OCI-LY1 (cell line): ENCODE measurements at regions not wholly inside any gene's neighbourhood (a gene's known extent, or its start where the extent isn't known, plus 50 kb on each side); places are given as distances from the start of the nearest gene placed in this dataset.

Source experiments
- H2AFZ ChIP-seq: fragments of 200-600 bp; sonication (generic), shearing (Covaris generic); 2 replicates; pipeline ENCODE4 v1.6.0; 2014; ENCODE audit warnings: antibody characterized with exemption, mild to moderate bottlenecking, low read length
- H3F3A ChIP-seq: fragments of 200-600 bp; sonication (generic), shearing (Covaris generic); 2 replicates; pipeline ENCODE4 v1.6.0; 2014; ENCODE audit warnings: mild to moderate bottlenecking, antibody characterized with exemption, low read length, moderate library complexity; ENCODE audit not compliant: insufficient read depth
- H3K27ac ChIP-seq: fragments of 200-600 bp; sonication (generic); 2 replicates; pipeline ENCODE4 v1.5.1; 2014; ENCODE audit warnings: low read length, mixed run types, mild to moderate bottlenecking, low read depth; ENCODE audit not compliant: poor library complexity, severe bottlenecking
- H3K27me3 ChIP-seq: fragments of 200-600 bp; sonication (generic); 2 replicates; pipeline ENCODE4 v1.6.0; 2014; ENCODE audit warnings: antibody characterized with exemption, mild to moderate bottlenecking, low read length, moderate library complexity; ENCODE audit not compliant: insufficient read depth
- H3K36me3 ChIP-seq: fragments of 200-600 bp; sonication (generic); 2 replicates; pipeline ENCODE4 v1.6.1; 2014; ENCODE audit warnings: mild to moderate bottlenecking, antibody characterized with exemption, low read length, moderate library complexity, mixed read lengths; ENCODE audit not compliant: insufficient read depth
- H3K4me1 ChIP-seq: fragments of 200-600 bp; sonication (generic); 2 replicates; pipeline ENCODE4 v1.5.1; 2014; ENCODE audit warnings: mild to moderate bottlenecking, low read length, moderate library complexity; ENCODE audit not compliant: insufficient read depth, severe bottlenecking
- H3K4me2 ChIP-seq: fragments of 200-600 bp; sonication (generic), shearing (Covaris generic); 2 replicates; pipeline ENCODE4 v1.6.1; 2014; ENCODE audit warnings: low read length
- H3K4me3 ChIP-seq: fragments of 200-600 bp; sonication (generic); 2 replicates; pipeline ENCODE4 v1.5.1; 2014; ENCODE audit warnings: low read length, low read depth, mild to moderate bottlenecking, mixed read lengths; ENCODE audit not compliant: poor library complexity, severe bottlenecking
- H3K79me2 ChIP-seq: fragments of 200-600 bp; shearing (Covaris generic); 2 replicates; pipeline ENCODE4 v1.6.1; 2016; ENCODE audit warnings: mixed run types, low read length, mixed read lengths; ENCODE audit not compliant: insufficient read depth
- H3K9ac ChIP-seq: fragments of 200-600 bp; sonication (generic), shearing (Covaris generic); 2 replicates; pipeline ENCODE4 v1.6.1; 2014; ENCODE audit warnings: mild to moderate bottlenecking, low read length, mixed read lengths
- H3K9me2 ChIP-seq: fragments of 200-600 bp; sonication (generic), shearing (Covaris generic); 2 replicates; pipeline ENCODE4 v1.6.1; 2014; ENCODE audit warnings: low read depth, mild to moderate bottlenecking, low read length, mixed read lengths
- H3K9me3 ChIP-seq: fragments of 200-600 bp; shearing (Covaris generic); 2 replicates; pipeline ENCODE4 v1.6.1; 2014; ENCODE audit warnings: low read length, mixed read lengths
- H4K20me1 ChIP-seq: fragments of 200-600 bp; sonication (generic), shearing (Covaris generic); 2 replicates; pipeline ENCODE4 v1.6.0; 2016; ENCODE audit warnings: mild to moderate bottlenecking, low read length; ENCODE audit not compliant: insufficient read depth
- EZH2 ChIP-seq: fragments of 200-600 bp; sonication (generic), shearing (Covaris generic); IDR thresholded peaks from 2 replicates; pipeline ENCODE4 v1.8.0; 2017; ENCODE audit warnings: borderline replicate concordance, mixed run types, mild to moderate bottlenecking, antibody characterized with exemption, low read length, moderate library complexity, mixed read lengths
- TF ChIP-seq, protein P1 (sequence below): fragments of 200-600 bp; sonication (generic), shearing (Covaris generic); IDR thresholded peaks from 2 replicates; pipeline ENCODE4 v1.5.1; 2017; ENCODE audit warnings: mild to moderate bottlenecking, antibody characterized with exemption, low read length, moderate library complexity, mixed read lengths

- no peaks in the 10 kb centered on the region for H4K20me1 ChIP-seq
- H3K9me3 ChIP-seq: no peaks in the 10 kb centered on the region
- H3K27me3 ChIP-seq: no peaks in the 10 kb centered on the region
- no peaks in the 10 kb centered on the region for H3K4me1 ChIP-seq
- no peak overlapping the region for H3K9ac ChIP-seq
- no peaks in the 10 kb centered on the region for H3K36me3 ChIP-seq
- H3K27ac ChIP-seq: no peak overlapping the region
- no peak overlapping the region for H3K4me3 ChIP-seq
- H2AFZ ChIP-seq: no peak overlapping the region
- no peaks in the 10 kb centered on the region for H3K79me2 ChIP-seq
- H3K4me2 ChIP-seq: no peak overlapping the region
- H3K9me2 ChIP-seq: no peaks in the 10 kb centered on the region
- no peaks in the 10 kb centered on the region for H3F3A ChIP-seq
- TF ChIP-seq, protein P1, sequence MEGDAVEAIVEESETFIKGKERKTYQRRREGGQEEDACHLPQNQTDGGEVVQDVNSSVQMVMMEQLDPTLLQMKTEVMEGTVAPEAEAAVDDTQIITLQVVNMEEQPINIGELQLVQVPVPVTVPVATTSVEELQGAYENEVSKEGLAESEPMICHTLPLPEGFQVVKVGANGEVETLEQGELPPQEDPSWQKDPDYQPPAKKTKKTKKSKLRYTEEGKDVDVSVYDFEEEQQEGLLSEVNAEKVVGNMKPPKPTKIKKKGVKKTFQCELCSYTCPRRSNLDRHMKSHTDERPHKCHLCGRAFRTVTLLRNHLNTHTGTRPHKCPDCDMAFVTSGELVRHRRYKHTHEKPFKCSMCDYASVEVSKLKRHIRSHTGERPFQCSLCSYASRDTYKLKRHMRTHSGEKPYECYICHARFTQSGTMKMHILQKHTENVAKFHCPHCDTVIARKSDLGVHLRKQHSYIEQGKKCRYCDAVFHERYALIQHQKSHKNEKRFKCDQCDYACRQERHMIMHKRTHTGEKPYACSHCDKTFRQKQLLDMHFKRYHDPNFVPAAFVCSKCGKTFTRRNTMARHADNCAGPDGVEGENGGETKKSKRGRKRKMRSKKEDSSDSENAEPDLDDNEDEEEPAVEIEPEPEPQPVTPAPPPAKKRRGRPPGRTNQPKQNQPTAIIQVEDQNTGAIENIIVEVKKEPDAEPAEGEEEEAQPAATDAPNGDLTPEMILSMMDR: no peak
- TF ChIP-seq EZH2: no peak
Observed at GRCh38 chr18:64322189-64322588, 173.3 kb upstream of the LINC00305 start.

- H2AFZ ChIP-seq: no peak overlapping the region
- H3K36me3 ChIP-seq: no peaks in the 10 kb centered on the region
- H3K79me2 ChIP-seq: no peaks in the 10 kb centered on the region
- H3K4me2 ChIP-seq: no peak overlapping the region
- no peaks in the 10 kb centered on the region for H3F3A ChIP-seq
- no peaks in the 10 kb centered on the region for H3K4me1 ChIP-seq
- TF ChIP-seq, protein P1: no peak
- TF ChIP-seq EZH2: no peak
- no peaks in the 10 kb centered on the region for H3K27me3 ChIP-seq
- H3K9me2 ChIP-seq: no peaks in the 10 kb centered on the region
- H3K9ac ChIP-seq: no peak overlapping the region
- H3K9me3 ChIP-seq: no peaks in the 10 kb centered on the region
- no peak overlapping the region for H3K27ac ChIP-seq
- no peak overlapping the region for H3K4me3 ChIP-seq
- H4K20me1 ChIP-seq: no peaks in the 10 kb centered on the region
Observed at GRCh38 chr18:64318547-64318946, 169.7 kb upstream of the LINC00305 start.

- no peak overlapping the region for H3K4me3 ChIP-seq
Observed at GRCh38 chr18:64311859-64312258, 163.0 kb upstream of the LINC00305 start.

More at GRCh38 chr18:64311859-64312258, 163.0 kb upstream of the LINC00305 start:
- Histone ChIP-seq H3F3A (no peaks in the 10 kb centered on the region), H3K27me3 (no peaks in the 10 kb centered on the region), H3K9me3 (no peaks in the 10 kb centered on the region), H3K4me1 (no peaks in the 10 kb centered on the region), H3K79me2 (no peaks in the 10 kb centered on the region), H3K36me3 (no peaks in the 10 kb centered on the region), H3K27ac (no peak overlapping the region), H2AFZ (no peak overlapping the region), H3K4me2 (no peak overlapping the region), H3K9me2 (no peaks in the 10 kb centered on the region), H3K9ac (no peak overlapping the region), H4K20me1 (no peaks in the 10 kb centered on the region)
- TF ChIP-seq, protein P1: no peak
- TF ChIP-seq EZH2: no peak
